HG03565 (cell line): ENCODE measurements at regions not wholly inside any gene's neighbourhood (a gene's known extent, or its start where the extent isn't known, plus 50 kb on each side); places are given as distances from the start of the nearest gene placed in this dataset.
"Not testable (repeated sequence)": the region's sequence is repeated elsewhere in the genome, so short reads cannot be mapped to it uniquely, and the experiment has no call there.

ENCODE experiments used
- ATAC-seq: cut with Tn5 transposase; IDR thresholded peaks from one replicate; pipeline ENCODE4 v1.9.1; 2021; ENCODE audit warnings: mild to moderate bottlenecking, moderate library complexity; ENCODE audit not compliant: unreplicated experiment

GRCh38 chr1:191305370-191305769, 827.7 kb upstream of the BRINP3 start:
- ATAC-seq = no peak

GRCh38 chr1:191306916-191307315, 829.3 kb upstream of the BRINP3 start:
- no peak for ATAC-seq

- ATAC-seq = no peak
These were observed 838.2 kb upstream of the RGS18 start for GRCh38 chr1:191320062-191320461.

- no peak for ATAC-seq
These were observed 830.4 kb upstream of the RGS18 start for GRCh38 chr1:191327868-191328267.

- ATAC-seq = no peak
These were observed 814.4 kb upstream of the RGS18 start for GRCh38 chr1:191343816-191344215.

GRCh38 chr1:191346381-191346780, 811.9 kb upstream of the RGS18 start:
- no peak for ATAC-seq

GRCh38 chr1:191348328-191348727, 809.9 kb upstream of the RGS18 start:
- ATAC-seq = no peak

GRCh38 chr1:191350938-191351337, 807.3 kb upstream of the RGS18 start:
- ATAC-seq = no peak

- ATAC-seq = no peak
These were observed 799.5 kb upstream of the RGS18 start for GRCh38 chr1:191358724-191359123.

GRCh38 chr1:191366686-191367085, 791.6 kb upstream of the RGS18 start:
- ATAC-seq = no peak

GRCh38 chr1:191368891-191369654, 789.2 kb upstream of the RGS18 start:
- no peak for ATAC-seq

- no peak for ATAC-seq
These were observed 786.6 kb upstream of the RGS18 start for GRCh38 chr1:191371626-191372025.

- ATAC-seq = no peak
These were observed 770.0 kb upstream of the RGS18 start for GRCh38 chr1:191388283-191388682.

GRCh38 chr1:191396622-191397021, 761.6 kb upstream of the RGS18 start:
- ATAC-seq = no peak

GRCh38 chr1:191398551-191398950, 759.7 kb upstream of the RGS18 start:
- ATAC-seq = no peak

GRCh38 chr1:191405417-191405816, 752.8 kb upstream of the RGS18 start:
- no peak for ATAC-seq

GRCh38 chr1:191414981-191415640, 743.2 kb upstream of the RGS18 start:
- no peak for ATAC-seq

- no peak for ATAC-seq
These were observed 738.4 kb upstream of the RGS18 start for GRCh38 chr1:191419842-191420241.

- ATAC-seq = no peak
These were observed 730.7 kb upstream of the RGS18 start for GRCh38 chr1:191427593-191427992.

- ATAC-seq = no peak
These were observed 725.4 kb upstream of the RGS18 start for GRCh38 chr1:191432817-191433216.

- ATAC-seq = no peak
These were observed 719.3 kb upstream of the RGS18 start for GRCh38 chr1:191438979-191439378.

- ATAC-seq = not testable (repeated sequence)
These were observed 710.0 kb upstream of the RGS18 start for GRCh38 chr1:191448279-191448678.

- no peak for ATAC-seq
These were observed 705.7 kb upstream of the RGS18 start for GRCh38 chr1:191452586-191452985.
